H9 (cell line): ENCODE measurements at regions not wholly inside any gene's neighbourhood (a gene's known extent, or its start where the extent isn't known, plus 50 kb on each side); places are given as distances from the start of the nearest gene placed in this dataset.

ENCODE experiments used
- DNase-seq: peaks from one replicate; pipeline ENCODE4 v3.0.0-alpha.2; 2017
- H2AFZ ChIP-seq: one replicate; pipeline ENCODE4 v1.6.1; 2013; ENCODE audit warnings: mild to moderate bottlenecking, low read length, control low read depth, moderate library complexity
- H2AK5ac ChIP-seq: 2 replicates; pipeline ENCODE4 v1.6.1; 2013; ENCODE audit warnings: low read length, control low read depth, mixed read lengths; ENCODE audit not compliant: insufficient read length
- H2BK120ac ChIP-seq: one replicate; pipeline ENCODE4 v1.6.1; 2013; ENCODE audit warnings: low read depth, mild to moderate bottlenecking, low read length, control low read depth, inconsistent platforms; ENCODE audit not compliant: poor library complexity, severe bottlenecking
- H2BK12ac ChIP-seq: 2 replicates; pipeline ENCODE4 v1.6.1; 2013; ENCODE audit warnings: low read length, control low read depth, mixed read lengths, low read depth; ENCODE audit not compliant: insufficient read length
- H2BK15ac ChIP-seq: 2 replicates; pipeline ENCODE4 v1.6.1; 2013; ENCODE audit warnings: low read depth, low read length, control low read depth
- H2BK20ac ChIP-seq: one replicate; pipeline ENCODE4 v1.6.1; 2013; ENCODE audit warnings: low read depth, mild to moderate bottlenecking, low read length, control low read depth, inconsistent platforms; ENCODE audit not compliant: poor library complexity, severe bottlenecking
- H2BK5ac ChIP-seq: 2 replicates; pipeline ENCODE4 v1.6.1; 2013; ENCODE audit warnings: low read length, control low read depth, mixed read lengths; ENCODE audit not compliant: insufficient read length
- H3K14ac ChIP-seq: 2 replicates; pipeline ENCODE4 v1.6.1; 2013; ENCODE audit warnings: low read length, control low read depth; ENCODE audit not compliant: insufficient read depth
- H3K18ac ChIP-seq: 2 replicates; pipeline ENCODE4 v1.6.1; 2013; ENCODE audit warnings: low read depth, mild to moderate bottlenecking, mixed read lengths, low read length, control low read depth; ENCODE audit not compliant: insufficient read length
- H3K23ac ChIP-seq: 2 replicates; pipeline ENCODE4 v1.6.1; 2013; ENCODE audit warnings: low read length, control low read depth, mixed read lengths, low read depth; ENCODE audit not compliant: insufficient read length
- H3K23me2 ChIP-seq: 2 replicates; pipeline ENCODE4 v1.6.1; 2013; ENCODE audit warnings: low read depth, mild to moderate bottlenecking, mixed read lengths, low read length, control low read depth; ENCODE audit not compliant: insufficient read length, poor library complexity, severe bottlenecking
- H3K27ac ChIP-seq: 2 replicates; pipeline ENCODE4 v1.5.1; 2013; ENCODE audit warnings: low read length, control low read depth, mixed read lengths, low read depth; ENCODE audit not compliant: insufficient read length
- H3K27me3 ChIP-seq: 2 replicates; pipeline ENCODE4 v1.6.1; 2013; ENCODE audit warnings: low read length, control low read depth, inconsistent platforms; ENCODE audit not compliant: insufficient read depth
- H3K4ac ChIP-seq: 2 replicates; pipeline ENCODE4 v1.6.1; 2013; ENCODE audit warnings: low read depth, mild to moderate bottlenecking, control low read depth, inconsistent platforms, low read length, moderate library complexity
- H3K4me1 ChIP-seq: 2 replicates; pipeline ENCODE4 v1.6.1; 2013; ENCODE audit warnings: low read length, control low read depth, inconsistent platforms; ENCODE audit not compliant: insufficient read depth
- H3K4me2 ChIP-seq: 2 replicates; pipeline ENCODE4 v1.6.1; 2013; ENCODE audit warnings: low read length, control low read depth, mixed read lengths; ENCODE audit not compliant: insufficient read length, insufficient read depth
- H3K56ac ChIP-seq: 2 replicates; pipeline ENCODE4 v1.6.1; 2013; ENCODE audit warnings: low read depth, mild to moderate bottlenecking, mixed read lengths, low read length, control low read depth; ENCODE audit not compliant: insufficient read length
- H3K79me1 ChIP-seq: 2 replicates; pipeline ENCODE4 v1.6.1; 2013; ENCODE audit warnings: low read depth, mild to moderate bottlenecking, moderate library complexity, low read length, control low read depth, inconsistent platforms; ENCODE audit not compliant: insufficient read depth, poor library complexity, severe bottlenecking
- H3K79me2 ChIP-seq: 2 replicates; pipeline ENCODE4 v1.6.1; 2013; ENCODE audit warnings: low read length, control low read depth, inconsistent platforms; ENCODE audit not compliant: insufficient read depth
- H3K9ac ChIP-seq: 2 replicates; pipeline ENCODE4 v1.6.1; 2013; ENCODE audit warnings: low read length, control low read depth, mixed read lengths; ENCODE audit not compliant: insufficient read length; ENCODE audit errors: extremely low read depth
- H3K9me3 ChIP-seq: one replicate; pipeline ENCODE4 v1.6.1; 2013; ENCODE audit warnings: low read depth, low read length, inconsistent platforms; ENCODE audit not compliant: control insufficient read depth
- H3T11ph ChIP-seq: one replicate; pipeline ENCODE4 v1.6.1; 2013; ENCODE audit warnings: mild to moderate bottlenecking, low read length, control low read depth, inconsistent platforms
- H4K20me1 ChIP-seq: one replicate; pipeline ENCODE4 v1.6.1; 2013; ENCODE audit not compliant: control insufficient read depth, insufficient read length, insufficient read depth
- H4K5ac ChIP-seq: 2 replicates; pipeline ENCODE4 v1.6.1; 2013; ENCODE audit warnings: low read depth, mild to moderate bottlenecking, mixed read lengths, low read length, control low read depth; ENCODE audit not compliant: insufficient read length
- H4K8ac ChIP-seq: replicated peaks from 2 replicates; pipeline ENCODE4 v1.6.1; 2013; ENCODE audit warnings: low read length, control low read depth, mixed read lengths, low read depth; ENCODE audit not compliant: insufficient read length
- H4K91ac ChIP-seq: 2 replicates; pipeline ENCODE4 v1.6.1; 2013; ENCODE audit warnings: low read depth, mild to moderate bottlenecking, moderate library complexity, mixed read lengths, low read length, control low read depth; ENCODE audit not compliant: insufficient read length
- H3K27ac Mint-ChIP-seq, 3 experiments: 2 replicates in 2 of 3; 3 replicates in 1 of 3; pipeline ENCODE4 v1.8.0; 2020 to 2021; ENCODE audit warnings: mixed read lengths in 3 of 3, mild to moderate bottlenecking in 1 of 3, moderate library complexity in 1 of 3
- H3K27me3 Mint-ChIP-seq: 2 replicates; pipeline ENCODE4 v1.8.0; 2021; ENCODE audit warnings: low read depth, mild to moderate bottlenecking, moderate library complexity, mixed read lengths
- H3K36me3 Mint-ChIP-seq, 3 experiments: 2 replicates in 2 of 3; 3 replicates in 1 of 3; pipeline ENCODE4 v1.8.0; 2020 to 2021; ENCODE audit warnings: low read depth in 3 of 3, mixed read lengths in 3 of 3; ENCODE audit not compliant: insufficient read depth in 1 of 3
- H3K4me1 Mint-ChIP-seq, 2 experiments: 2 replicates each; pipeline ENCODE4 v1.8.0; 2020; ENCODE audit warnings: mixed read lengths in 2 of 2
- H3K4me3 Mint-ChIP-seq, 2 experiments: 2 replicates in 1 of 2; 3 replicates in 1 of 2; pipeline ENCODE4 v1.8.0; 2020 to 2021; ENCODE audit warnings: mild to moderate bottlenecking in 2 of 2, mixed read lengths in 2 of 2, moderate library complexity in 1 of 2
- H3K9me3 Mint-ChIP-seq, 2 experiments: 2 replicates in 1 of 2; 3 replicates in 1 of 2; pipeline ENCODE4 v1.8.0; 2020; ENCODE audit warnings: mild to moderate bottlenecking in 2 of 2, mixed read lengths in 2 of 2, moderate library complexity in 1 of 2
- CTCF ChIP-seq: fragments of 200-600 bp; sonication (generic); conservative IDR thresholded peaks from 3 replicates; pipeline ENCODE4 v1.8.0; 2021; ENCODE audit warnings: antibody characterized with exemption, mild to moderate bottlenecking
- WGBS: extraction: QIAGEN DNeasy Blood & Tissue Kit; methylation state at CpG from one replicate; pipeline ENCODE4 v1.1.7; 2013; ENCODE audit warnings: missing lambda C conversion rate, low lambda C conversion rate, mixed read lengths; ENCODE audit not compliant: insufficient read length; ENCODE audit errors: extremely low coverage; 5-methylcytosine and 5-hydroxymethylcytosine counted together

GRCh38 chr9:19924080-19924479, 135.2 kb upstream of the SLC24A2 start:
- H3K18ac ChIP-seq = no peak overlapping the region
- no peaks in the 10 kb centered on the region for H3K9me3 Mint-ChIP-seq
- no peaks in the 10 kb centered on the region for H3K36me3 Mint-ChIP-seq
- no peak for TF ChIP-seq CTCF
- peaks cover 27 to 32% of the 10 kb centered on the region in 2 experiments for H3K4me1 Mint-ChIP-seq
- no CpG with 5 or more reads among the region's 2 CpGs for WGBS
- peak overlapping the region in 1 of 3 experiments; percentile 21; a peak in 1 of 7 replicates for H3K27ac Mint-ChIP-seq
- no peak overlapping the region for H3K23ac ChIP-seq
- H4K5ac ChIP-seq = no peak overlapping the region
- no peak overlapping the region for H3K9ac ChIP-seq
- H4K8ac ChIP-seq = no peak overlapping the region
- no peaks in the 10 kb centered on the region for H3K79me1 ChIP-seq
- H2BK20ac ChIP-seq = no peak overlapping the region
- H4K20me1 ChIP-seq = no peaks in the 10 kb centered on the region
- H3K56ac ChIP-seq = no peak overlapping the region
- H3K79me2 ChIP-seq = no peaks in the 10 kb centered on the region
- H3K27me3 Mint-ChIP-seq = peaks cover 39% of the 10 kb centered on the region
- H3K14ac ChIP-seq = no peak overlapping the region
- no peak for DNase-seq
- H3K27me3 ChIP-seq = no peaks in the 10 kb centered on the region
- no peaks in the 10 kb centered on the region for H3K4me1 ChIP-seq
- H3K4ac ChIP-seq = no peak overlapping the region
- H3K27ac ChIP-seq = no peak overlapping the region
- H2BK15ac ChIP-seq = no peak overlapping the region
- H3T11ph ChIP-seq = no peak overlapping the region
- no peak overlapping the region for H2BK5ac ChIP-seq
- H2AK5ac ChIP-seq = no peak overlapping the region
- no peak overlapping the region for H2BK120ac ChIP-seq
- no peak overlapping the region for H3K4me3 Mint-ChIP-seq
- H2AFZ ChIP-seq = no peak overlapping the region
- H4K91ac ChIP-seq = no peak overlapping the region
- no peaks in the 10 kb centered on the region for H3K23me2 ChIP-seq
- H3K4me2 ChIP-seq = no peak overlapping the region
- no peak overlapping the region for H2BK12ac ChIP-seq
- no peaks in the 10 kb centered on the region for H3K9me3 ChIP-seq
